LHCN-M2 (cell line): ENCODE measurements at regions not wholly inside any gene's neighbourhood (a gene's known extent, or its start where the extent isn't known, plus 50 kb on each side); places are given as distances from the start of the nearest gene placed in this dataset.
A peak's percentile ranks its signal among the peaks of the same experiment; 100 is the strongest.

ENCODE experiments used
- DNase-seq: peaks from one replicate; pipeline ENCODE4 v3.0.0-alpha.2; 2012; ENCODE audit warnings: low read depth

DNA sequence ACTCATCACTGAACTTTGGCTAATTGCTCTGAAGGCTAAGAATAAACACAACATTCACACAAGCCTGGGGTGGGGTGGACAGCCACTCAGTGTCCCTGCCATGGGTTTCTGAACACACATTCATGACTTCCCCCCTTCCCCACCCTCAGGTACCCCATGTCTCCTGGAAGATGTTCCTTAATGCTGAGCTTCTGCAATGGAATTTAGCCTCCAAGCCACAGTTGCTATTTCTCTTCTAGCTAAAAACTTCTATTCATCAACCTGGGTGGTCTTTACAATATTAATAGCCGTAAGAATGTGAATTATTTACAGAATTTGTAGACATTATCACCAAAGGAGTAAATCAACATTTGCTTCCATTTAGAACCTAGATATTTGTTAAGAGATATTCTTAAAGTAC lies 175.1 kb downstream of the ACKR3 start:
- DNase-seq: no peak

DNA sequence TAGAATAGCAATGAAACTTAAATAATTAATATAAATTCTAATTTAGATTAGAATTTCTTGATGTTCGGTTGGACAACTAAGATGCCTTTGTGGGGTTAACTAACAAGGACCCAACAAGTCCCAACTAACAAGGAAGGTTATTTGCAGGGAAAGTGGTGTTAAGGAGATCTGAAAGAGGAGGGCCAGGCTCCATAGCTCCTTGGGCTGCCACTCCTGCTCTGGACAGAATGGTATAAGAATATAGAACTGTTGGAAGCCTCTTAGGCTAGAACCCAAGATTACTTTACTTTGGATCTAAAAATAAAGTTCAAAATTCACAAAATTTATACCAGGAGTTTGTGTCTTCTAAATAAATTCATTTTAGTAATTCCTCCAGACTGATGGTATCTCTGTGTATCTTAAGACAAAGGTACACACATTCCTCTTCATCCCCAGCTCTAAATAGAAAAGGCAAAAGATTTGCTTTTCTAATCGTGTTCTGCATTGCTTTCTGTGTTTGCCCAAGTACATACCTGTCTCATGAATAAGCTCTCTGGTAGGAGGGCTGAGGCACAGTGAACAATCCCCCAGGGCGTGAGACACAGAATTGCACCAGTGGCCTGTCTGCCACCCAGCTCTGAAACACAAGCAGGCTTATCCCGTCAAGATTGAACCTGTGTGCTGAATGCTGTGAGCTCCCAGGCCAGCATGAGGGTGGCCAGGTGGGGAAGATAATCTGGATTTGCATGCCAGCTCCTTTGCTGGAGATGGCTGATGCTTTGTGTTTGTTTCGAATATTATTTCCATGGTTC lies 176.0 kb downstream of the ACKR3 start:
- DNase-seq: peak; percentile 67

DNA sequence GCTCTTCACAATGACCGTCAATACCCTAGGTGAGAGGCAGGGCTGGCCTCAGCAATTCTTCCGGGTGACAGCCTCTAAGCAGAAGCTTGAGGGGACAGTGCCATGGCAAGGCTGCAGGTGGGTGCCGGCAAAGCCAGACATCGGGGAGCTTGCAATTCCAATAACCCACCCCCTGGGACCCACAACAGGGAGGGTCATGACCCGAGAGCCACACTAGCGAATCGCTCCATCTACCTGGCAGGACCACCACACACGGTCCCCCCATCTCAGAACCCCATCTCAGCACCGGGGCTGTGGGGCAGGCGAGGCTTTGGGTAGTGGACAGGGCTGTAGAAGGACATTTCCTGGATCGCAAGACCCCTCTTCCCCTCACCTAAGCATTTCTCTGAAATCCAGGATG lies 177.2 kb downstream of the ACKR3 start:
- DNase-seq: no peak

- DNase-seq: no peak
Observed at GRCh38 chr2:236747426-236747825, 177.8 kb downstream of the ACKR3 start.

DNA sequence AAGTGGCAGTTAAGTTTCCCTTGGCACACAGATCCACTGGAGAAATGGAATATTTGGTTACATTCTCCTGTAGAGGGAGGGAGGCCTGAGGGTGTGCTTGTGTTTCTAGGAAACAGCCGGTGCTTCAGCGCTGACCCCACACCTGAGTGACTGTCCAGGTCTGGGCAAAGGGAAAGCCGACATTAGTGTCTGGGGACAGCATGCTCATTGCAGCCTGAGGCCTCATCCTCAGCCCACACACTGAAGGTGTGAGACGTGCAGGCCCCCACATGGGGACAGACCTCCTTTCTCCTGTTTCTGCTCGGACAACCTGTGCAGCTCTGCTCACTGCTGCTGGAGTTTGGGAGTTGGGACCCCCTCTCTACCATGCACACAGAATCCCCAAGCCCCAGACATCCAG lies 178.3 kb downstream of the ACKR3 start:
- no peak for DNase-seq

DNA sequence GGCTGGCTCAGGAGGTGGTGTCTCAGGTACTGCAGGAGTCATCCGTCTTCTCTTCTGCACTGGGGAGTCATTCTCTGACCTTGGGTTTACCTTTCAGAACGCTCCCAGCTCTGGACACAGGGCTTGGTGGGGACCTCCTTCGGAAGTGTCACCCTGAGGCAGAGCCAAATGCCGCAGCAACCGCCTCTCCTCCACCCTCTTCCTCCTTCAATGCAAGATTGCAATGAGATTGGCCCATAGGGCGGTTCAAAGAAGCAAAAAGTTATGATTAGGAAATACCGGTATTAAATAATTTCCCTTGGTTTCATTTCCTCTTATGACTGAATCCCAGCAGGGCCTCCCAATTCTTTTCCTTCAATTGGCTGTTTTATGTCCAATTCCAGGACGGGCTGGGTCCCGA lies 178.8 kb downstream of the ACKR3 start:
- DNase-seq: no peak

- peak; percentile 19 for DNase-seq
Observed at GRCh38 chr2:236748801-236749200, 179.2 kb downstream of the ACKR3 start.

- peak; percentile 92 for DNase-seq
Observed at GRCh38 chr2:236749346-236749745, 179.7 kb downstream of the ACKR3 start.

DNA sequence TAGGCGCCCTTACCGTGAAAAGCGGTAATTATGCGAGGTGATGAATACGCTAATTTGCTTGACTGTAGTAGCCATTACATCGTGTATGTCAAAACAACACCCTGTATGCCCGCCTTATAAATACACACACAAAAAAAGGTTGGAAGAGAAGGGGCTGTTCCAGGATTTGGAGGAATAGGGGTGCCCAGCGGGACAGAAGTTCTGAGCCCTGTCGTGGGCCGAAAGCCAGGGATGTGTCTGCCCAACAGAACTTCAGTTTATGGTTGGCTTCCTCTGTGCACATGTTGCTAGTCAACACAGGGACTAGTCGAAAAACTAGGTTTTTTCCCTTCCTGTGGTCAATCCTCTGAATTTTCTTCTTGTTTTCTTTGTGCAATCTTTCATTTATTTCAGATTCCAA lies 182.5 kb downstream of the ACKR3 start:
- no peak for DNase-seq

- no peak for DNase-seq
Observed at GRCh38 chr2:236753606-236754270, 184.1 kb downstream of the ACKR3 start.

GRCh38 chr2:236754271-236754944 lies 184.8 kb downstream of the ACKR3 start:
- peak; percentile 16 for DNase-seq

GRCh38 chr2:236755278-236755840 lies 185.7 kb downstream of the ACKR3 start:
- DNase-seq: no peak

DNA sequence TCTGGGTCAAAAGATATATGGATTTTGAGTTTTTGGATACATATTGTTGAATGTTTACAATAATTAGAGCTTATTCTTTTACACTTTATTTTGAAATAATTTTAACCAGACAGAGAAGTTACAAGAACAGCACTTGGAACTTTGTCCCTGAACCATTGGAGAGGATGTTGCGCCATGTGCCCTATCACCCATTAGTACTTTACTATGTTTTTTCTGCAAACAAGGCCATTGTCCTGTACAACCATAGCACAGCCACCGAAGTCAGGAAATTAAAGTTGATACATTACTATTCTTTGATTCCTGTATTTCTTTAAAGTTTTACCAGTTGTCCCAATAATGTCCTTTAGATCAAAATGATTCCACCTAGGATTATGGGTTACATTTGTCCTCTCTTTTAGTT lies 188.8 kb downstream of the ACKR3 start:
- no peak for DNase-seq

DNA sequence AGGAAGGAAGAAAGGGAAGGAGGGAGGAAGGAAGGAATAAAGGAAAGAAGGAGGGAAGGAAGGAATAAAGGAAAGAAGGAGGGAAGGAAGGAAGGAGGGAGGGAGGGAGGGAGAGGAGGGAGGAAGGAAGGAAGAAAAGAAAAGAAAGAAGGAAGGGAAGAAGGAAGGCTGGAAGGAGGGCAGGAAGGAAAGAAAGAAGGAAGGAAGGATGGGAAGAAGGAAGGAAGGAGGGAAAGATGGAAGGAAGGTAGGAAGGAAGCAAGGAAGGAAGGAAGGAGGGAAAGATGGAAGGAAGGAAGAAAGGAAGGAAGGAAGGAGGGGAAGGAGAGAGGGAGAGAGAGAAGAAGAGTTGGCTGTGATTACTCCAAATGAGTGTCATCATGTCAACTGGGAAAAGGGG lies 190.6 kb downstream of the ACKR3 start:
- no peak for DNase-seq

- DNase-seq: no peak
Observed at GRCh38 chr2:236761358-236761757, 191.7 kb downstream of the ACKR3 start.

DNA sequence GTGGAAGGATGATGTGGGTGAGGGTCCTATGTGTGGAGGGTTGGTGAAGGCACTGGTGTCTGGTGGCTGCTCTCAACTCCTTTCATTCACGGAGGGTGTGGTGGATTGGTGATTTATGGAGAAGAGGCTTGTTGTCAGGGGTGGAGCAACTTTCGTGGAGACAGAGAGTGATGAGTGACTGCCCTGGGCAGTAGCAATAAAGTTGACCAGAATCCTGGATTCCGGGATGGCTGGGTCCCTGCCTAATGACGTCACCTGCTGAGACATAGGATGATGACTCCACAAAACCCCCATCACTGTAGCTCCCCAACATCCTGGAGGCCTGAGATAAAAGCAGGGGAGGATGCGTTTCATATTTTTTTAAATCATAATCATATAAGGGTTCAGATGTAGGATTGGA lies 193.0 kb downstream of the ACKR3 start:
- DNase-seq: no peak

GRCh38 chr2:236763857-236764256 lies 194.2 kb downstream of the ACKR3 start:
- DNase-seq: no peak

GRCh38 chr2:236764716-236765115 lies 195.1 kb downstream of the ACKR3 start:
- DNase-seq: no peak

- no peak for DNase-seq
Observed at GRCh38 chr2:236765478-236765877, 195.9 kb downstream of the ACKR3 start.

DNA sequence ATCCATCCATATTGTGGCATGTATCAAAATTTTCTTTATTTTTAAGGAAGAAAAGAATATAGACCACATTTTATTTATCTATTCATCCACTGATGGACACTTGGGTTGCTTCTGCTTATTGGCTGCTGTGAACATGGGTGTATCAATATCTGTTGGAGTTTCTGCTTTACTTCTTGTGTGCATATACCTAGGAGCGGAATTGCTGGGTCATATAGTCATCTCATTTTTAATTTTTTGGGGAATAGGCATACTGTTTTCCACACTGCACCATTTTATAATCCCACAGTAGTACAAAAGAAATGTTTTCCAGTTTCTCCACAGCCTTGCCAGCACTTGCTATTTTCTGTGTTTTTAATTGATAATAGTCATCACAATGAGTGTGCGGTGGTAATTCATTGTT lies 197.2 kb downstream of the ACKR3 start:
- DNase-seq: no peak

GRCh38 chr2:236767941-236768340 lies 198.3 kb downstream of the ACKR3 start:
- no peak for DNase-seq

- peak; percentile 76 for DNase-seq
Observed at GRCh38 chr2:236768393-236769140, 198.9 kb downstream of the ACKR3 start.
